GM10266 (cell line): ENCODE measurements at regions not wholly inside any gene's neighbourhood (a gene's known extent, or its start where the extent isn't known, plus 50 kb on each side); places are given as distances from the start of the nearest gene placed in this dataset.

ENCODE experiments used
- DNase-seq: peaks from one replicate; pipeline ENCODE4 v3.0.0; 2012; ENCODE audit errors: extremely low spot score
- TF ChIP-seq, protein P1 (sequence below): IDR thresholded peaks from 2 replicates; pipeline ENCODE4 v1.5.1; 2012; ENCODE audit warnings: mild to moderate bottlenecking, low read depth; ENCODE audit not compliant: control insufficient read depth, insufficient read depth; ENCODE audit errors: missing control alignments

- TF ChIP-seq, protein P1, sequence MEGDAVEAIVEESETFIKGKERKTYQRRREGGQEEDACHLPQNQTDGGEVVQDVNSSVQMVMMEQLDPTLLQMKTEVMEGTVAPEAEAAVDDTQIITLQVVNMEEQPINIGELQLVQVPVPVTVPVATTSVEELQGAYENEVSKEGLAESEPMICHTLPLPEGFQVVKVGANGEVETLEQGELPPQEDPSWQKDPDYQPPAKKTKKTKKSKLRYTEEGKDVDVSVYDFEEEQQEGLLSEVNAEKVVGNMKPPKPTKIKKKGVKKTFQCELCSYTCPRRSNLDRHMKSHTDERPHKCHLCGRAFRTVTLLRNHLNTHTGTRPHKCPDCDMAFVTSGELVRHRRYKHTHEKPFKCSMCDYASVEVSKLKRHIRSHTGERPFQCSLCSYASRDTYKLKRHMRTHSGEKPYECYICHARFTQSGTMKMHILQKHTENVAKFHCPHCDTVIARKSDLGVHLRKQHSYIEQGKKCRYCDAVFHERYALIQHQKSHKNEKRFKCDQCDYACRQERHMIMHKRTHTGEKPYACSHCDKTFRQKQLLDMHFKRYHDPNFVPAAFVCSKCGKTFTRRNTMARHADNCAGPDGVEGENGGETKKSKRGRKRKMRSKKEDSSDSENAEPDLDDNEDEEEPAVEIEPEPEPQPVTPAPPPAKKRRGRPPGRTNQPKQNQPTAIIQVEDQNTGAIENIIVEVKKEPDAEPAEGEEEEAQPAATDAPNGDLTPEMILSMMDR = no peak
- no peak for DNase-seq
Observed at GRCh38 chr11:19389787-19390303, 149.1 kb upstream of the E2F8 start.

GRCh38 chr11:19382131-19382611 is 141.4 kb upstream of the E2F8 start:
- no peak for DNase-seq
- TF ChIP-seq, protein P1 = no peak

DNA sequence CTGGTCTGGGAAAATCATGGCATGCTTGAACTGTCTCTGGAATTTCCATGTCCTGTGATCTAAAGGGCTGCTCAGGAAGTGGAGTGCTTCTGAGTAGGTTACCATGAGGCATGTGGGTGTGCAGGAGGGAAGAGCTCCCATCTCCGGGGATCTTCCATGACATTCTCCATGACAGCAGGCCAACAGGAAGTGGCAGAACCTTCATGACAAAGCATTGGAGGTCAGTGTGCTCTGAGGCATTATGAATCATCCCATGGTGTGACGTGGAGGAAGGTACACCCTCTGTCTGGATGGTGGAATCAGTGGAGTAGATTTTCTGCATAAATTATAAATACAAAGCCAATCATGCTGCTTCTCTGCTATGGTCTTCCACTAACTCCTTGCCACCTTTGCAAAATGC is 139.6 kb upstream of the E2F8 start:
- TF ChIP-seq, protein P1 = no peak
- no peak for DNase-seq

DNA sequence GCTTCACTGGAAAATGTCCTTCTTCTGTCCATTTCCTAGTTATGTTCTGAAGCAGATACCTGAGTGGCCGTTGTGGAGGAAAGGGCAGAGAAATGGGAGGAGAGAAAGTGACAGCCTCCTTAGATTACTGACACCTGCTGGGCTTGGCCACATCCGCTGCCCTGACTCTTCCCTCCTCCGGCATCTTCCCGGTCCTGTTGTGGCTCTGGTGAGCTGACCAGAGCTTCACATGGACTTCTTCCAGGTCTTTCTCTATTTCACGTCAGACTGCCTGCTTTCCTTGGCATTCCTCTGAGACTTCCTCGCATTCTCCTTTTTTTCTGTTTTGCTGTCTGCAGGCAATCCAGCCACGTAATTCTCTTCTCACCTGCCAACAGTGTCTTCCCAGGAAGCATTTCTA is 138.7 kb upstream of the E2F8 start:
- DNase-seq = no peak
- TF ChIP-seq, protein P1 = no peak

DNA sequence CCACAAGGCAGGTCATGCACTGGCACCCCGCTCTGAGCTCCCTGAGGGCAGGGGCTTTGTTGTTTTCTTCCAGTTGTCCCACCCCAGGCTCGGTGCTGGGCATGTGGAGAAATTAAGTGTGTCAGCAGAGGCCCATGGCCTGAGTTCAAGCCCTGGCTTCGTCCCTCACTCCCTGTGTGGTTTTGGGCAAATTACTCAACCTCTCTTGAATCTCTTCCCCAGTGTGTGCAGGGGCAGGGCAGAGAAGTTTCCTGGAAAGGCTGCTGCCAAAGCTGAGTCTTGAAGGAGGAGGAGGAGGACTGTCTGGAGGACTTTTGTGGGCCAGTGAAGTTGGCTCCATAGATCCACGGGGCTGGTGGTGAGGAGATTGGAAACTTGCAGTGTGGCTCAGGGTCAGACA is 138.1 kb upstream of the E2F8 start:
- TF ChIP-seq, protein P1 = no peak
- DNase-seq = no peak

GRCh38 chr11:19377881-19378280 is 137.1 kb upstream of the E2F8 start:
- no peak for DNase-seq

GRCh38 chr11:19375440-19375839 is 134.7 kb upstream of the E2F8 start:
- no peak for DNase-seq
- TF ChIP-seq, protein P1 = no peak

More at GRCh38 chr11:19377881-19378280, 137.1 kb upstream of the E2F8 start:
- TF ChIP-seq, protein P1 = no peak
